NT2/D1 (cell line): ENCODE measurements at regions not wholly inside any gene's neighbourhood (a gene's known extent, or its start where the extent isn't known, plus 50 kb on each side); places are given as distances from the start of the nearest gene placed in this dataset.

Source experiments
- DNase-seq: peaks from one replicate; pipeline ENCODE4 v3.0.0-alpha.2; 2011; ENCODE audit warnings: low read depth, low spot score
- H3K27me3 ChIP-seq: 2 replicates; pipeline ENCODE4 v1.6.0; 2011; ENCODE audit warnings: mild to moderate bottlenecking; ENCODE audit not compliant: insufficient read length, insufficient read depth
- H3K36me3 ChIP-seq: 2 replicates; pipeline ENCODE4 v1.6.1; 2011; ENCODE audit warnings: mild to moderate bottlenecking, low read length, mixed read lengths; ENCODE audit not compliant: insufficient read depth, insufficient read length
- H3K4me1 ChIP-seq: 2 replicates; pipeline ENCODE4 v1.5.1; 2011; ENCODE audit not compliant: insufficient read depth, insufficient read length
- H3K4me3 ChIP-seq: 2 replicates; pipeline ENCODE4 v1.5.1; 2011; ENCODE audit warnings: low read depth; ENCODE audit not compliant: insufficient read length
- H3K9ac ChIP-seq: 2 replicates; pipeline ENCODE4 v1.6.0; 2011; ENCODE audit warnings: low read depth; ENCODE audit not compliant: insufficient read length
- H3K9me3 ChIP-seq: 2 replicates; pipeline ENCODE4 v1.5.1; 2011; ENCODE audit warnings: mild to moderate bottlenecking, low read length; ENCODE audit not compliant: insufficient read depth
- SUZ12 ChIP-seq: IDR thresholded peaks from 2 replicates; pipeline ENCODE4 v1.6.1; 2011; ENCODE audit not compliant: insufficient read length, insufficient read depth; ENCODE audit errors: extremely low read depth
- YY1 ChIP-seq: IDR thresholded peaks from 2 replicates; pipeline ENCODE4 v1.6.1; 2011; ENCODE audit not compliant: insufficient read length, insufficient read depth
- ZNF274 ChIP-seq: IDR thresholded peaks from 2 replicates; pipeline ENCODE4 v1.6.1; 2011; ENCODE audit warnings: mild to moderate bottlenecking, low read depth, low read length

- no peak overlapping the region for H3K4me3 ChIP-seq
- H3K36me3 ChIP-seq: no peaks in the 10 kb centered on the region
- no peaks in the 10 kb centered on the region for H3K4me1 ChIP-seq
- TF ChIP-seq YY1: no peak
- TF ChIP-seq ZNF274: no peak
- H3K9ac ChIP-seq: no peak overlapping the region
- peaks cover 12% of the 10 kb centered on the region; the same call in 1 of the 2 replicates for H3K9me3 ChIP-seq
- DNase-seq: no peak
- H3K27me3 ChIP-seq: no peaks in the 10 kb centered on the region
Observed at GRCh38 chr6:146965110-146965689, 239.0 kb upstream of the STXBP5 start.

- TF ChIP-seq ZNF274 (no peak), YY1 (no peak)
- no peaks in the 10 kb centered on the region for H3K36me3 ChIP-seq
- H3K4me3 ChIP-seq: no peak overlapping the region
- H3K9me3 ChIP-seq: peaks cover 12% of the 10 kb centered on the region; the same call in 1 of the 2 replicates
- DNase-seq: no peak
- H3K9ac ChIP-seq: no peak overlapping the region
- no peaks in the 10 kb centered on the region for H3K27me3 ChIP-seq
- no peaks in the 10 kb centered on the region for H3K4me1 ChIP-seq
Observed at GRCh38 chr6:146968041-146968760, 236.0 kb upstream of the STXBP5 start.

GRCh38 chr6:146972546-146972945 lies 231.7 kb upstream of the STXBP5 start:
- no peaks in the 10 kb centered on the region for H3K4me1 ChIP-seq
- DNase-seq: no peak
- no peak for TF ChIP-seq ZNF274
- no peak for TF ChIP-seq SUZ12
- H3K9ac ChIP-seq: no peak overlapping the region
- no peak overlapping the region for H3K4me3 ChIP-seq
- H3K27me3 ChIP-seq: no peaks in the 10 kb centered on the region
- H3K36me3 ChIP-seq: no peaks in the 10 kb centered on the region
- no peaks in the 10 kb centered on the region for H3K9me3 ChIP-seq

GRCh38 chr6:146974351-146974750 lies 229.9 kb upstream of the STXBP5 start:
- Histone ChIP-seq H3K4me3 (no peak overlapping the region), H3K4me1 (no peaks in the 10 kb centered on the region), H3K36me3 (no peaks in the 10 kb centered on the region), H3K9me3 (no peaks in the 10 kb centered on the region), H3K27me3 (no peaks in the 10 kb centered on the region), H3K9ac (no peak overlapping the region)
- DNase-seq: no peak
- TF ChIP-seq ZNF274 (no peak), YY1 (no peak), SUZ12 (no peak)

- H3K9ac ChIP-seq: no peak overlapping the region
- H3K36me3 ChIP-seq: no peaks in the 10 kb centered on the region
- no peak for DNase-seq
- H3K4me1 ChIP-seq: no peaks in the 10 kb centered on the region
- no peak overlapping the region for H3K4me3 ChIP-seq
- H3K9me3 ChIP-seq: no peaks in the 10 kb centered on the region
- no peaks in the 10 kb centered on the region for H3K27me3 ChIP-seq
- TF ChIP-seq ZNF274 (no peak), SUZ12 (no peak), YY1 (no peak)
Observed at GRCh38 chr6:146975093-146975492, 229.1 kb upstream of the STXBP5 start.

GRCh38 chr6:146980900-146981329 lies 223.3 kb upstream of the STXBP5 start:
- Histone ChIP-seq H3K27me3 (no peaks in the 10 kb centered on the region), H3K4me3 (no peak overlapping the region), H3K9me3 (no peaks in the 10 kb centered on the region), H3K9ac (no peak overlapping the region), H3K36me3 (no peaks in the 10 kb centered on the region), H3K4me1 (no peaks in the 10 kb centered on the region)
- no peak for DNase-seq
- TF ChIP-seq YY1: no peak
- TF ChIP-seq SUZ12: no peak
- TF ChIP-seq ZNF274: no peak

GRCh38 chr6:146981981-146982380 lies 222.2 kb upstream of the STXBP5 start:
- no peaks in the 10 kb centered on the region for H3K4me1 ChIP-seq
- no peak for TF ChIP-seq SUZ12

More at GRCh38 chr6:146981981-146982380, 222.2 kb upstream of the STXBP5 start:
- no peaks in the 10 kb centered on the region for H3K27me3 ChIP-seq
- H3K9me3 ChIP-seq: no peaks in the 10 kb centered on the region
- H3K4me3 ChIP-seq: no peak overlapping the region
- DNase-seq: no peak
- no peak overlapping the region for H3K9ac ChIP-seq
- H3K36me3 ChIP-seq: no peaks in the 10 kb centered on the region
